ENCODE measurements at regions not wholly inside any gene's neighbourhood (a gene's known extent, or its start where the extent isn't known, plus 50 kb on each side); places are given as distances from the start of the nearest gene placed in this dataset.

- peak; percentile 66 for DNase-seq
These were observed 372.1 kb upstream of the B3GALT2 start for GRCh38 chr1:193558491-193559028.

- no peak for DNase-seq
These were observed 369.4 kb upstream of the B3GALT2 start for GRCh38 chr1:193555662-193556441.

- DNase-seq: no peak
These were observed 367.2 kb upstream of the B3GALT2 start for GRCh38 chr1:193553564-193553963.

GRCh38 chr1:193552274-193552673 lies 365.9 kb upstream of the B3GALT2 start:
- DNase-seq: no peak

- DNase-seq: no peak
These were observed 362.7 kb upstream of the B3GALT2 start for GRCh38 chr1:193549081-193549480.

- DNase-seq: peak; percentile 24
These were observed 358.8 kb upstream of the B3GALT2 start for GRCh38 chr1:193545171-193545570.

GRCh38 chr1:193543259-193543658 lies 356.8 kb upstream of the B3GALT2 start:
- DNase-seq: no peak

GRCh38 chr1:193542690-193543089 lies 356.3 kb upstream of the B3GALT2 start:
- no peak for DNase-seq

GRCh38 chr1:193540511-193540910 lies 354.1 kb upstream of the B3GALT2 start:
- DNase-seq: no peak

- DNase-seq: no peak
These were observed 353.5 kb upstream of the B3GALT2 start for GRCh38 chr1:193539731-193540459.

- no peak for DNase-seq
These were observed 352.3 kb upstream of the B3GALT2 start for GRCh38 chr1:193538680-193539079.

- DNase-seq: no peak
These were observed 351.6 kb upstream of the B3GALT2 start for GRCh38 chr1:193538003-193538354.

GRCh38 chr1:193537266-193538002 lies 351.0 kb upstream of the B3GALT2 start:
- DNase-seq: no peak

GRCh38 chr1:193533853-193534252 lies 347.4 kb upstream of the B3GALT2 start:
- DNase-seq: peak; percentile 98

- DNase-seq: no peak
These were observed 339.7 kb upstream of the B3GALT2 start for GRCh38 chr1:193525917-193526710.

GRCh38 chr1:193525411-193525810 lies 339.0 kb upstream of the B3GALT2 start:
- DNase-seq: no peak

GRCh38 chr1:193524616-193525015 lies 338.2 kb upstream of the B3GALT2 start:
- no peak for DNase-seq

- DNase-seq: no peak
These were observed 337.6 kb upstream of the B3GALT2 start for GRCh38 chr1:193524021-193524420.

GRCh38 chr1:193520472-193520871 lies 334.1 kb upstream of the B3GALT2 start:
- peak; percentile 50 for DNase-seq

- DNase-seq: no peak
These were observed 333.5 kb upstream of the B3GALT2 start for GRCh38 chr1:193519922-193520321.

- no peak for DNase-seq
These were observed 330.5 kb upstream of the B3GALT2 start for GRCh38 chr1:193516755-193517388.

- DNase-seq: no peak
These were observed 328.0 kb upstream of the B3GALT2 start for GRCh38 chr1:193514397-193514796.

Data from NCI-H446 treated with DMSO at 0.1 percent for 48 hours (cell line).